Lower lobe of right lung (tissue), 2 donors: ENCODE measurements at regions not wholly inside any gene's neighbourhood (a gene's known extent, or its start where the extent isn't known, plus 50 kb on each side); places are given as distances from the start of the nearest gene placed in this dataset.

Experiments used
- ATAC-seq, 2 donors: fragments of 200-7000 bp; cut with Tn5 transposase; one replicate each; pipeline ENCODE4 v1.9.1; 2020 to 2022; ENCODE audit warnings: mild to moderate bottlenecking in 2 of 2, moderate library complexity in 2 of 2
- DNase-seq: peaks from one replicate; pipeline ENCODE4 v3.0.0-alpha.2; 2020
- H3K27ac ChIP-seq: fragments of 200-600 bp; one replicate; pipeline ENCODE4 v1.8.0; 2022
- H3K27me3 ChIP-seq: fragments of 200-600 bp; one replicate; pipeline ENCODE4 v1.8.0; 2022; ENCODE audit warnings: low read depth
- H3K36me3 ChIP-seq: fragments of 200-600 bp; one replicate; pipeline ENCODE4 v1.8.0; 2022; ENCODE audit warnings: mild to moderate bottlenecking
- H3K4me1 ChIP-seq: fragments of 200-600 bp; one replicate; pipeline ENCODE4 v1.8.0; 2022
- H3K4me3 ChIP-seq: fragments of 200-600 bp; one replicate; pipeline ENCODE4 v1.8.0; 2022; ENCODE audit warnings: mild to moderate bottlenecking
- H3K9me3 ChIP-seq: fragments of 200-600 bp; one replicate; pipeline ENCODE4 v1.8.0; 2022
- CTCF ChIP-seq: fragments of 200-600 bp; IDR thresholded peaks from one replicate; pipeline ENCODE4 v1.8.0; 2022; ENCODE audit warnings: antibody characterized with exemption, mild to moderate bottlenecking
- intact Hi-C: fragments of 100-400 bp; cut with DNase I; formaldehyde crosslinking; loops from one replicate; pipeline ENCODE4 v1.11.0; 2022
- donor health status: DM: no; HTN: yes; CAD: no; lungs with severe emphysema.

- ATAC-seq = no peak
- no peak for DNase-seq
- Histone ChIP-seq H3K4me3 (no peak overlapping the region), H3K27me3 (no peaks in the 10 kb centered on the region), H3K36me3 (no peaks in the 10 kb centered on the region), H3K4me1 (peaks cover 8% of the 10 kb centered on the region), H3K27ac (no peak overlapping the region), H3K9me3 (no peaks in the 10 kb centered on the region)
- intact Hi-C loops = no loop called here
- no peak for TF ChIP-seq CTCF
Measured at GRCh38 chr11:131199015-131199280, 171.5 kb upstream of the NTM start.

GRCh38 chr11:131201674-131202073 lies 168.7 kb upstream of the NTM start:
- no peak for DNase-seq
- Histone ChIP-seq H3K27me3 (no peaks in the 10 kb centered on the region), H3K36me3 (no peaks in the 10 kb centered on the region), H3K9me3 (no peaks in the 10 kb centered on the region), H3K27ac (no peak overlapping the region), H3K4me1 (no peaks in the 10 kb centered on the region), H3K4me3 (no peak overlapping the region)
- intact Hi-C loops = no loop called here
- ATAC-seq = no peak
- no peak for TF ChIP-seq CTCF

- DNase-seq (no peak), ATAC-seq (no peak)
Measured at GRCh38 chr11:131203040-131203439, 167.4 kb upstream of the NTM start.

GRCh38 chr11:131204282-131204681 lies 166.1 kb upstream of the NTM start:
- H3K27me3 ChIP-seq = no peaks in the 10 kb centered on the region
- no peaks in the 10 kb centered on the region for H3K9me3 ChIP-seq
- H3K36me3 ChIP-seq = no peaks in the 10 kb centered on the region
- no peak for DNase-seq
- no peak overlapping the region for H3K27ac ChIP-seq
- ATAC-seq = no peak
- intact Hi-C loops = no loop called here
- H3K4me3 ChIP-seq = no peak overlapping the region
- H3K4me1 ChIP-seq = no peaks in the 10 kb centered on the region
- TF ChIP-seq CTCF = no peak

More at GRCh38 chr11:131203040-131203439, 167.4 kb upstream of the NTM start:
- Histone ChIP-seq H3K4me3 (no peak overlapping the region), H3K36me3 (no peaks in the 10 kb centered on the region), H3K9me3 (no peaks in the 10 kb centered on the region), H3K27me3 (no peaks in the 10 kb centered on the region), H3K4me1 (no peaks in the 10 kb centered on the region), H3K27ac (no peak overlapping the region)
- no peak for TF ChIP-seq CTCF
- intact Hi-C loops = no loop called here

- no peaks in the 10 kb centered on the region for H3K36me3 ChIP-seq
- no peak for ATAC-seq
- H3K4me1 ChIP-seq = no peaks in the 10 kb centered on the region
- DNase-seq = no peak
- H3K27ac ChIP-seq = no peak overlapping the region
- no peaks in the 10 kb centered on the region for H3K27me3 ChIP-seq
- H3K4me3 ChIP-seq = no peak overlapping the region
- intact Hi-C loops = no loop called here
- TF ChIP-seq CTCF = no peak
- no peaks in the 10 kb centered on the region for H3K9me3 ChIP-seq
Measured at GRCh38 chr11:131204765-131205380, 165.5 kb upstream of the NTM start.

GRCh38 chr11:131206671-131207070 lies 163.7 kb upstream of the NTM start:
- Histone ChIP-seq H3K27ac (no peak overlapping the region), H3K36me3 (no peaks in the 10 kb centered on the region), H3K4me1 (no peaks in the 10 kb centered on the region), H3K27me3 (no peaks in the 10 kb centered on the region), H3K9me3 (no peaks in the 10 kb centered on the region), H3K4me3 (no peak overlapping the region)
- TF ChIP-seq CTCF = no peak
- ATAC-seq = no peak
- intact Hi-C loops = no loop called here
- no peak for DNase-seq
